ENCODE measurements at regions not wholly inside any gene's neighbourhood (a gene's known extent, or its start where the extent isn't known, plus 50 kb on each side); places are given as distances from the start of the nearest gene placed in this dataset.

- H3K36me3 ChIP-seq, result no peaks in the 10 kb centered on the region
- no peaks in the 10 kb centered on the region for H3K9me3 ChIP-seq (replicated peaks)
- DNase-seq, result no peak
- H3K27me3 ChIP-seq, result no peaks in the 10 kb centered on the region
- H3K4me3 ChIP-seq, result no peak overlapping the region
- H3K27ac ChIP-seq, result no peak overlapping the region
- no peaks in the 10 kb centered on the region for H3K4me1 ChIP-seq
Observed at GRCh38 chr9:119477197-119477596, 108.0 kb upstream of the BRINP1 start.

GRCh38 chr9:119458068-119458467, 88.8 kb upstream of the BRINP1 start:
- no peaks in the 10 kb centered on the region for H3K4me1 ChIP-seq
- H3K9me3 ChIP-seq (replicated peaks), result no peaks in the 10 kb centered on the region
- H3K27me3 ChIP-seq, result no peaks in the 10 kb centered on the region; the same call in 1 of the 2 replicates
- no peak for DNase-seq
- H3K27ac ChIP-seq, result no peak overlapping the region
- no peak overlapping the region for H3K4me3 ChIP-seq
- no peaks in the 10 kb centered on the region for H3K36me3 ChIP-seq

GRCh38 chr9:119453980-119454379, 84.7 kb upstream of the BRINP1 start:
- DNase-seq, result no peak
- Histone ChIP-seq H3K4me1 (no peaks in the 10 kb centered on the region), H3K27me3 (no peaks in the 10 kb centered on the region; the same call in 1 of the 2 replicates), H3K36me3 (no peaks in the 10 kb centered on the region), H3K4me3 (no peak overlapping the region), H3K27ac (no peak overlapping the region), H3K9me3 (replicated peaks) (peaks cover 3% of the 10 kb centered on the region; the same call in 1 of the 2 replicates)

GRCh38 chr9:119453490-119453911, 84.3 kb upstream of the BRINP1 start:
- H3K4me3 ChIP-seq, result no peak overlapping the region
- H3K4me1 ChIP-seq, result no peaks in the 10 kb centered on the region
- H3K36me3 ChIP-seq, result no peaks in the 10 kb centered on the region
- no peak for DNase-seq
- H3K27me3 ChIP-seq, result no peaks in the 10 kb centered on the region; the same call in 1 of the 2 replicates
- H3K9me3 ChIP-seq (replicated peaks), result peaks cover 3% of the 10 kb centered on the region; the same call in 1 of the 2 replicates
- no peak overlapping the region for H3K27ac ChIP-seq

GRCh38 chr9:119451426-119451825, 82.2 kb upstream of the BRINP1 start:
- no peak for DNase-seq
- Histone ChIP-seq H3K4me3 (no peak overlapping the region), H3K4me1 (no peaks in the 10 kb centered on the region), H3K27me3 (no peaks in the 10 kb centered on the region), H3K36me3 (no peaks in the 10 kb centered on the region), H3K27ac (no peak overlapping the region), H3K9me3 (replicated peaks) (peaks cover 3% of the 10 kb centered on the region; the same call in 1 of the 2 replicates)

- no peaks in the 10 kb centered on the region for H3K9me3 ChIP-seq (replicated peaks)
- H3K27me3 ChIP-seq, result 0 out of 2 replicates have a peak, but pooled peaks cover 7% of the 10 kb centered on the region
- H3K36me3 ChIP-seq, result no peaks in the 10 kb centered on the region
- DNase-seq, result no peak
- no peak overlapping the region for H3K27ac ChIP-seq
- H3K4me3 ChIP-seq, result no peak overlapping the region
- H3K4me1 ChIP-seq, result no peaks in the 10 kb centered on the region
Observed at GRCh38 chr9:119443179-119443578, 73.9 kb upstream of the BRINP1 start.

- no peak overlapping the region for H3K4me3 ChIP-seq
- H3K27ac ChIP-seq, result no peak overlapping the region
- no peaks in the 10 kb centered on the region for H3K4me1 ChIP-seq
- H3K27me3 ChIP-seq, result 0 out of 2 replicates have a peak, but pooled peaks cover 7% of the 10 kb centered on the region
- no peak for DNase-seq
- no peaks in the 10 kb centered on the region for H3K9me3 ChIP-seq (replicated peaks)
- no peaks in the 10 kb centered on the region for H3K36me3 ChIP-seq
Observed at GRCh38 chr9:119441832-119442231, 72.6 kb upstream of the BRINP1 start.

GRCh38 chr9:119441338-119441737, 72.1 kb upstream of the BRINP1 start:
- no peak overlapping the region for H3K27ac ChIP-seq
- H3K4me1 ChIP-seq, result no peaks in the 10 kb centered on the region
- H3K9me3 ChIP-seq (replicated peaks), result no peaks in the 10 kb centered on the region

GRCh38 chr9:119436261-119436660, 67.0 kb upstream of the BRINP1 start:
- H3K27ac ChIP-seq, result no peak overlapping the region
- H3K4me3 ChIP-seq, result no peak overlapping the region
- no peaks in the 10 kb centered on the region for H3K4me1 ChIP-seq
- H3K9me3 ChIP-seq (replicated peaks), result no peaks in the 10 kb centered on the region
- H3K27me3 ChIP-seq, result peaks cover 8% of the 10 kb centered on the region; the same call in 1 of the 2 replicates
- DNase-seq, result no peak
- H3K36me3 ChIP-seq, result no peaks in the 10 kb centered on the region

More at GRCh38 chr9:119441338-119441737, 72.1 kb upstream of the BRINP1 start:
- Histone ChIP-seq H3K36me3 (no peaks in the 10 kb centered on the region), H3K4me3 (no peak overlapping the region), H3K27me3 (0 out of 2 replicates have a peak, but pooled peaks cover 7% of the 10 kb centered on the region)
- no peak for DNase-seq

GRCh38 chr9:119435076-119435475, 65.8 kb upstream of the BRINP1 start:
- Histone ChIP-seq H3K4me3 (no peak overlapping the region), H3K9me3 (replicated peaks) (no peaks in the 10 kb centered on the region), H3K36me3 (no peaks in the 10 kb centered on the region), H3K27ac (no peak overlapping the region), H3K4me1 (no peaks in the 10 kb centered on the region), H3K27me3 (peaks cover 4% of the 10 kb centered on the region; the same call in 1 of the 2 replicates)
- no peak for DNase-seq

- Histone ChIP-seq H3K27ac (no peak overlapping the region), H3K36me3 (no peaks in the 10 kb centered on the region), H3K4me3 (no peak overlapping the region), H3K27me3 (peaks cover 4% of the 10 kb centered on the region; the same call in 1 of the 2 replicates), H3K9me3 (replicated peaks) (no peaks in the 10 kb centered on the region), H3K4me1 (no peaks in the 10 kb centered on the region)
- no peak for DNase-seq
Observed at GRCh38 chr9:119432428-119432827, 63.2 kb upstream of the BRINP1 start.

GRCh38 chr9:119429302-119429701, 60.1 kb upstream of the BRINP1 start:
- DNase-seq, result no peak
- H3K36me3 ChIP-seq, result no peaks in the 10 kb centered on the region
- peaks cover 4% of the 10 kb centered on the region; the same call in 1 of the 2 replicates for H3K27me3 ChIP-seq
- no peaks in the 10 kb centered on the region for H3K9me3 ChIP-seq (replicated peaks)
- H3K27ac ChIP-seq, result no peak overlapping the region
- H3K4me3 ChIP-seq, result no peak overlapping the region
- no peaks in the 10 kb centered on the region for H3K4me1 ChIP-seq

- Histone ChIP-seq H3K9me3 (replicated peaks) (no peaks in the 10 kb centered on the region), H3K36me3 (no peaks in the 10 kb centered on the region)
- no peak for DNase-seq
Observed at GRCh38 chr9:119420231-119420630, 51.0 kb upstream of the BRINP1 start.

More at GRCh38 chr9:119420231-119420630, 51.0 kb upstream of the BRINP1 start:
- no peak overlapping the region for H3K27ac ChIP-seq
- H3K4me1 ChIP-seq, result no peaks in the 10 kb centered on the region
- no peak overlapping the region for H3K4me3 ChIP-seq
- no peaks in the 10 kb centered on the region; the same call in none of the 2 replicates for H3K27me3 ChIP-seq

Data from SJCRH30 (cell line).